Smooth muscle cell (in vitro differentiated cells): ENCODE measurements at regions not wholly inside any gene's neighbourhood (a gene's known extent, or its start where the extent isn't known, plus 50 kb on each side); places are given as distances from the start of the nearest gene placed in this dataset.
"Not testable (repeated sequence)": the region's sequence is repeated elsewhere in the genome, so short reads cannot be mapped to it uniquely, and the experiment has no call there.

Source experiments
- DNase-seq: peaks from one replicate; lab custom pipeline; 2025; ENCODE audit not compliant: unreplicated experiment; lab: John Stamatoyannopoulos, UW
- H2AFZ ChIP-seq: fragments of 200-600 bp; sonication (generic); 2 replicates; pipeline ENCODE4 v1.6.0; 2016; ENCODE audit warnings: antibody characterized with exemption, low read depth, mild to moderate bottlenecking
- H3F3A ChIP-seq: fragments of 200-600 bp; sonication (generic); 2 replicates; pipeline ENCODE4 v1.6.0; 2017; ENCODE audit warnings: antibody characterized with exemption, low read depth
- H3K27ac ChIP-seq: fragments of 200-600 bp; sonication (generic); 2 replicates; pipeline ENCODE4 v1.5.1; 2016; ENCODE audit warnings: low read depth, mild to moderate bottlenecking
- H3K27me3 ChIP-seq: fragments of 200-600 bp; sonication (generic); 2 replicates; pipeline ENCODE4 v1.6.1; 2016; ENCODE audit warnings: low read depth, mild to moderate bottlenecking
- H3K36me3 ChIP-seq: fragments of 200-600 bp; sonication (generic); 2 replicates; pipeline ENCODE4 v1.5.1; 2016; ENCODE audit warnings: low read depth
- H3K4me1 ChIP-seq: fragments of 200-600 bp; sonication (generic); 2 replicates; pipeline ENCODE4 v1.5.1; 2016; ENCODE audit warnings: low read depth
- H3K4me2 ChIP-seq: fragments of 200-600 bp; sonication (generic); 2 replicates; pipeline ENCODE4 v1.6.0; 2016; ENCODE audit warnings: mild to moderate bottlenecking
- H3K4me3 ChIP-seq: fragments of 200-600 bp; sonication (generic); 2 replicates; pipeline ENCODE4 v1.5.1; 2016; ENCODE audit warnings: mild to moderate bottlenecking
- H3K79me2 ChIP-seq: fragments of 200-600 bp; sonication (generic); 2 replicates; pipeline ENCODE4 v1.6.0; 2016; ENCODE audit warnings: low read depth, mild to moderate bottlenecking
- H3K9ac ChIP-seq: fragments of 200-600 bp; sonication (generic); 2 replicates; pipeline ENCODE4 v1.6.0; 2016; ENCODE audit warnings: low read depth
- H3K9me3 ChIP-seq: fragments of 200-600 bp; sonication (generic); replicated peaks from 2 replicates; pipeline ENCODE4 v1.5.1; 2016; ENCODE audit warnings: low read depth
- H4K20me1 ChIP-seq: fragments of 200-600 bp; sonication (generic); 2 replicates; pipeline ENCODE4 v1.6.0; 2016; ENCODE audit warnings: low read depth
- WGBS: methylation state at CpG from one replicate; pipeline ENCODE4 v1.1.7; 2016; ENCODE audit warnings: low lambda C conversion rate; 5-methylcytosine and 5-hydroxymethylcytosine counted together
- TF ChIP-seq, protein P1 (sequence below): fragments of 200-600 bp; sonication (generic); IDR thresholded peaks from 2 replicates; pipeline ENCODE4 v1.5.1; 2017; ENCODE audit warnings: borderline replicate concordance, mild to moderate bottlenecking, antibody characterized with exemption; ENCODE audit not compliant: insufficient read depth, poor library complexity, severe bottlenecking

DNA sequence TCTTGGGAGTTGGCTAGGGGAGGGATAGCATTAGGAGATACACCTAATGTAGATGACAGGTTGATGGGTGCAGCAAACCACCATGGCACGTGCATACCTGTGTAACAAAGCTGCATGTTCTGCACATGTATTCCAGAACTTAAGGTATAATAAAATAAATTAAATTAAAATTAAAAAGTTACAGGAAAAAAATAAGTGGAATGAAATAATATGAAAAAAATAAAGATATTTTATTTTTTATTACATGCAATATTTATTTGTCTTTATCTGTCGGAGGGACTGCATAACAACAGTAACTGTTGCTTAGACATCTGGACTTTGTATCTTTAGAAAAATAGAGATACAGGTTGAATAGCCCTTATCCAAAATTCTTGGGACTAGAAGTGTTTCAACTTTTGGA, 597.4 kb upstream of the CCDC179 start:
- no peaks in the 10 kb centered on the region for H3K27me3 ChIP-seq
- H3F3A ChIP-seq = no peaks in the 10 kb centered on the region
- DNase-seq = no peak
- TF ChIP-seq, protein P1, sequence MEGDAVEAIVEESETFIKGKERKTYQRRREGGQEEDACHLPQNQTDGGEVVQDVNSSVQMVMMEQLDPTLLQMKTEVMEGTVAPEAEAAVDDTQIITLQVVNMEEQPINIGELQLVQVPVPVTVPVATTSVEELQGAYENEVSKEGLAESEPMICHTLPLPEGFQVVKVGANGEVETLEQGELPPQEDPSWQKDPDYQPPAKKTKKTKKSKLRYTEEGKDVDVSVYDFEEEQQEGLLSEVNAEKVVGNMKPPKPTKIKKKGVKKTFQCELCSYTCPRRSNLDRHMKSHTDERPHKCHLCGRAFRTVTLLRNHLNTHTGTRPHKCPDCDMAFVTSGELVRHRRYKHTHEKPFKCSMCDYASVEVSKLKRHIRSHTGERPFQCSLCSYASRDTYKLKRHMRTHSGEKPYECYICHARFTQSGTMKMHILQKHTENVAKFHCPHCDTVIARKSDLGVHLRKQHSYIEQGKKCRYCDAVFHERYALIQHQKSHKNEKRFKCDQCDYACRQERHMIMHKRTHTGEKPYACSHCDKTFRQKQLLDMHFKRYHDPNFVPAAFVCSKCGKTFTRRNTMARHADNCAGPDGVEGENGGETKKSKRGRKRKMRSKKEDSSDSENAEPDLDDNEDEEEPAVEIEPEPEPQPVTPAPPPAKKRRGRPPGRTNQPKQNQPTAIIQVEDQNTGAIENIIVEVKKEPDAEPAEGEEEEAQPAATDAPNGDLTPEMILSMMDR = no peak
- H3K4me2 ChIP-seq = no peak overlapping the region
- H3K36me3 ChIP-seq = no peaks in the 10 kb centered on the region
- H3K79me2 ChIP-seq = no peaks in the 10 kb centered on the region
- no peaks in the 10 kb centered on the region for H4K20me1 ChIP-seq
- no peaks in the 10 kb centered on the region for H3K4me1 ChIP-seq
- no peak overlapping the region for H2AFZ ChIP-seq
- H3K9ac ChIP-seq = no peak overlapping the region
- no peak overlapping the region for H3K27ac ChIP-seq
- H3K9me3 ChIP-seq = no peaks in the 10 kb centered on the region
- no peak overlapping the region for H3K4me3 ChIP-seq
- WGBS = 85% methylated on average over 2 of the region's 2 CpGs

DNA sequence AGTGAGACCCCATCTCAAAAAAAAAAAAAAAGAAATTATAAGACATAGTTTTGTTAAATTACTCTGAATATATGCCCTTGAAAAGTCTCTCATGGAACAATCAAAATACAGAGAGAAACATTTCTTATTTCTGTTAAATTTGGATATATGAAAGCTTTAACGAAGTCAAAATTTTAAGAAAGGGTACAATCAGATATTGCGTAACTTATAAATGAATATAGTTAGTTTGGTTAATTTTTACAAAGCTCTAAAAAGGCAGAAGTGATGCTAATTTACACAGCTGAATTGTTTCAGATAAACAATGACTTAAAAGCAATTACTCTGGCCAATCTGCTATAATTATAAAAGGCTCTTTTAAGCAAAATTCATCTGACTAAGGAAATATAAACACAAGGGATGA, 611.6 kb upstream of the CCDC179 start:
- no peaks in the 10 kb centered on the region for H3F3A ChIP-seq
- 97% methylated on average over 2 of the region's 2 CpGs for WGBS
- no peak overlapping the region for H3K4me3 ChIP-seq
- H4K20me1 ChIP-seq = no peaks in the 10 kb centered on the region
- H3K36me3 ChIP-seq = no peaks in the 10 kb centered on the region
- no peaks in the 10 kb centered on the region for H3K4me1 ChIP-seq
- no peak overlapping the region for H3K9ac ChIP-seq
- H3K27ac ChIP-seq = no peak overlapping the region
- H3K4me2 ChIP-seq = no peak overlapping the region
- no peak for DNase-seq
- no peaks in the 10 kb centered on the region for H3K9me3 ChIP-seq
- H2AFZ ChIP-seq = no peak overlapping the region
- TF ChIP-seq, protein P1 = no peak
- no peaks in the 10 kb centered on the region for H3K79me2 ChIP-seq
- no peaks in the 10 kb centered on the region for H3K27me3 ChIP-seq

DNA sequence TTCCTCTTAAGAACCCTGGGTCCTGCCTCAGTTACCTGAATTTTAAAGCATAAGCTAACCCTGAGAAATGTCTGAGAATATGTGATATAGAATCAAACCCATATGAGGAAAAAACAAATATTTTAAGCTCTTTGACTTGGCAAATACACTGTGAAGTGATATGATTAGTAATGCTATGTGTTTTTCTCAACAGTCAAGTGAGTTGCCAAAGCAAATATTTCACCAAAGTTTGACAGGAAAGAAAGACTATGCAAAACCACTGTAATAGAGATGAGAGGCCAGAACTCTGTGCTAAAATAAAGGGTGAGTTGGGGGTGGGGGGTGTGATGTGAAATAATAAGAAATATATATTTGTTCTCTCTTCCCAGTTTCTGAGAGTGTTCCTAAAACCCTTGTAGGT, 613.5 kb upstream of the CCDC179 start:
- no peak for DNase-seq
- H3K4me2 ChIP-seq = no peak overlapping the region
- no peak overlapping the region for H3K9ac ChIP-seq
- H3F3A ChIP-seq = no peaks in the 10 kb centered on the region
- no peak overlapping the region for H3K4me3 ChIP-seq
- H3K27me3 ChIP-seq = no peaks in the 10 kb centered on the region
- H2AFZ ChIP-seq = no peak overlapping the region
- H3K36me3 ChIP-seq = no peaks in the 10 kb centered on the region
- TF ChIP-seq, protein P1 = no peak
- no peaks in the 10 kb centered on the region for H3K79me2 ChIP-seq
- H3K9me3 ChIP-seq = no peaks in the 10 kb centered on the region
- H3K27ac ChIP-seq = no peak overlapping the region
- H4K20me1 ChIP-seq = no peaks in the 10 kb centered on the region
- no peaks in the 10 kb centered on the region for H3K4me1 ChIP-seq

DNA sequence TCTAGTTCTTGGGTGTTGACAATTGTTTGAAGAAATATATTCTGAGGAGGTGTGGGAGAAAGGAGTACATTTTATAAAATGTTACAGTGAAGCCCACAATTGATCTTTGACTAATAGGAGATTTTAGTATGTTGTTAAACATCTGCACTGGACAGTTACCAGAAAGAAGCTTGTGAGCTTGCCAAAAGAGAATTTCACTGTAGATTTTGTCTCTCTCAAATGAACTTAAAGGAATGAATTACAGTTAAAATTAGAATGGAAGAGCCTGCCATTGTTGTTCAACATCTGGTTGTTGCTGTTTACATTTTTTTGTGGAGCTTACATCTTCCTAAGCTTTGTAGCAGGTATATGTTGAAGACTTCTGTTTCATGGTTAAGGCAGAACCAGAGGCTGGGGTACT, 620.5 kb upstream of the CCDC179 start:
- H3K4me3 ChIP-seq = no peak overlapping the region
- TF ChIP-seq, protein P1 = no peak
- H3K4me1 ChIP-seq = no peaks in the 10 kb centered on the region
- no peak overlapping the region for H2AFZ ChIP-seq
- no peak for DNase-seq
- no peaks in the 10 kb centered on the region for H3K36me3 ChIP-seq
- no peaks in the 10 kb centered on the region for H4K20me1 ChIP-seq
- H3K4me2 ChIP-seq = no peak overlapping the region
- no peak overlapping the region for H3K27ac ChIP-seq
- H3K27me3 ChIP-seq = no peaks in the 10 kb centered on the region
- no peaks in the 10 kb centered on the region for H3K79me2 ChIP-seq
- no peaks in the 10 kb centered on the region for H3K9me3 ChIP-seq
- no peaks in the 10 kb centered on the region for H3F3A ChIP-seq
- H3K9ac ChIP-seq = no peak overlapping the region

DNA sequence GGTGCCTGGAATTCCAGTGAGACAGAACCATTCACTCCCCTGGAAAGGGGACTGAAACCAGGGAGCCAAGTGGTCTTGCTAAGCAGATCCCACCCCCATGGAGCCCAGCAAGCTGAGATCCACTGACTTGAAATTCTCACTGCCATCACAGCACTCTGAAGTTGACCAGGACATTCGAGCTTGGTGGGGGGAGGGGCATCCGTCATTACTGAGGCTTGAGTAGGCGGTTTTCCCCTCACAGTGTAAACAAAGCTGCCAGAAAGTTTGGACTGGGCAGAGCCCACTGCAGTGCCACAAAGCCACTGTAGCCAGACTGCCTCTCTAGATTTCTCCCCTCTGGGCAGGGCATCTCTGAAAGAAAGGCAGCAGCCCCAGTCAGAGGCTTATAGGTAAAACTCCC, 623.9 kb upstream of the CCDC179 start:
- not testable (repeated sequence) for H3K79me2 ChIP-seq, H3F3A ChIP-seq, H3K27ac ChIP-seq, H3K9me3 ChIP-seq, H2AFZ ChIP-seq, H3K4me2 ChIP-seq, H3K4me3 ChIP-seq, H3K9ac ChIP-seq, H3K27me3 ChIP-seq, H4K20me1 ChIP-seq, H3K4me1 ChIP-seq, H3K36me3 ChIP-seq, DNase-seq
- 51% methylated on average over 3 of the region's 3 CpGs for WGBS

DNA sequence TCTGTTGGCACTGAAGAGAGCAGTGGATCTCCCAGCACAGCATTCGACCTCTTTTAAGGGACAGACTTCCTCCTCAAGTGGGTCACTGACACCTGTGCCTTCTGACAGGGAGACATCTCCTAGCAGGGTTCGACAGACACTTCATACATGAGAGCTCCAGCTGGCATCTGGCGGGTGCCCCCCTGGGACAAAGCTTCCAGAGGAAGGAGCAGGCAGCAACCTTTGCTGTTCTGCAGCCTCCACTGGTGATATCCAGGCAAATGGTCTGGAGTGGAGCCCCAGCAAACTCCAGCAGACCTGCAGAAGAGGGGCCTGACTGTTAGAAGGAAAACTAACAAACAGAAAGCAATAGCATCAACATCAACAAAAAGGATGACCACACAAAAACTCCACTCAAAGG, 624.3 kb upstream of the CCDC179 start:
- H3F3A ChIP-seq, H3K36me3 ChIP-seq, DNase-seq, H3K27me3 ChIP-seq, H3K4me1 ChIP-seq, H3K4me2 ChIP-seq, H3K9ac ChIP-seq, H3K9me3 ChIP-seq, H2AFZ ChIP-seq, H3K27ac ChIP-seq, H4K20me1 ChIP-seq, H3K4me3 ChIP-seq, H3K79me2 ChIP-seq: not testable (repeated sequence)
- WGBS = 90% methylated on average over 3 of the region's 3 CpGs
